GM18511 (cell line): ENCODE measurements at regions not wholly inside any gene's neighbourhood (a gene's known extent, or its start where the extent isn't known, plus 50 kb on each side); places are given as distances from the start of the nearest gene placed in this dataset.
"Not testable (repeated sequence)": the region's sequence is repeated elsewhere in the genome, so short reads cannot be mapped to it uniquely, and the experiment has no call there.

Source experiments
- ATAC-seq: cut with Tn5 transposase; IDR thresholded peaks from one replicate; pipeline ENCODE4 v1.9.1; 2021; ENCODE audit warnings: mild to moderate bottlenecking, moderate library complexity; ENCODE audit not compliant: unreplicated experiment

DNA sequence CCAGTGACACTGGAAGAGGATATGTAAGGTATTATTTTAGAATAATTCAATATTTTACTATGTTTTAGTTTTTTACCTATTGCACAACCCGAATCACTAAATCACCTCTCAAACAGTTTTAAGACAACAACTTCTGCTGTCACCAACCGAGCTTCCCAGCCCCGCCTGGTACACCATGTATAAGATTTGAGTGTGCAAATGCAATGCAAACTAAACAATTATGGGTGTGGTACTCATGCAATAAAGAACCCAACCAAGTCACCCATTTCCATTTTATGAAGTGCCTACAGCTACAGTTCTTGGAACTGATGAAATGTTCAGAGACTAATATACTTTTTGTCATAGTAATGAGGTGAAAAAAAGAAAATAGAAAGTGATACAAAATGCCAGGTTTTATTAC, 256.2 kb downstream of the TAFA4 start:
- no peak for ATAC-seq

DNA sequence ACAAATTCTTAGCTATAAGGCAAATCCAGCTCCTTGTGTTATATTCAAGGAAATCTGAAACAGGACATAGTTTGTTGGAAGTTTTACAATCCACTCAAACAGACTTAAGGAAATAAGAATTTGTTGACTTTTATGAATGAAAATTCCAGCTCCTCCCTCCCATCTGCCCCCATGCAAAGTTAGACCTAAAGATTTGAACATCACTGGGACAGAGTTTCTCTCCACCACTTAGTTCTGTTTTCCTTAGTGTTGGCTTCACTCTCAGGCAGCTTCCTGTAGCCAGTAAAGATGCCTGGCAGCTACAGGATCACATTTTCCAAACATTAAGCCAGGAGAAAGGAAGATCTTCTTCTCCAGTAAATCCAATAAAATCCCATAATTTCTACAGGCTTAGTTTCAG, 265.0 kb downstream of the TAFA4 start:
- no peak for ATAC-seq

DNA sequence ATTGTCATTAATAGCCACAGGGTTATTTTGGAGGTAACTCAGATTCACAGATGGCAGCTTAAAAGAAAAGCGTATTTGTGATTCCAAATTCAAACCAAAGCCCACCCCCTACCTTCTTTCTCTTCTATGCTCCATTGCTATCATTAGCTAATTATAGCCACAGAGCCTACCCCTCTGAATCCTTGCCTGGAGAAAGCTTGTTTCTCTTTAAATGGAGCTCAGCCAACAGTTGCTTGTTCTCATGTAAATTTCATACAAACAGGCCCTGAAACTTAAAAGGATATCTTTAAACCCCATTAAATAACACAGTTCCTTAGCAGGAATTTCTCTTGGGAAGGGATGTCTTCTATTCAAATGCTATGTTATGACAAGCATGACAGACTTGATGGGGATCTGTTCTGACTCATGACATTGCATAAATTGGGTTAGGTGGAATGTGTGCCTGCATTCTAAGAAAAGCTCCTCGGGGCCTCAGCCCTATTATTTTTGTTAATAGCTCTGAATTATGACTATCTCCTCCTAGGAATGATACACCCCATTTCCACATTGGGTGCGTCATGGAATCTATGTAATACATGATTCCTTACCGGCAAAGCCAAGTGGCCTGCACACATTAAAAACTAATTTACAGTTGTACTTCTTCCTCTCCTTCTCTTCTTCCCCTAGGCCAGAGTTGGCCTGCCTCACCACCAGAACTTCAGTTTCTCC, 265.8 kb downstream of the TAFA4 start:
- ATAC-seq, result no peak

GRCh38 chr3:68664276-68664675, 268.1 kb downstream of the TAFA4 start:
- no peak for ATAC-seq

DNA sequence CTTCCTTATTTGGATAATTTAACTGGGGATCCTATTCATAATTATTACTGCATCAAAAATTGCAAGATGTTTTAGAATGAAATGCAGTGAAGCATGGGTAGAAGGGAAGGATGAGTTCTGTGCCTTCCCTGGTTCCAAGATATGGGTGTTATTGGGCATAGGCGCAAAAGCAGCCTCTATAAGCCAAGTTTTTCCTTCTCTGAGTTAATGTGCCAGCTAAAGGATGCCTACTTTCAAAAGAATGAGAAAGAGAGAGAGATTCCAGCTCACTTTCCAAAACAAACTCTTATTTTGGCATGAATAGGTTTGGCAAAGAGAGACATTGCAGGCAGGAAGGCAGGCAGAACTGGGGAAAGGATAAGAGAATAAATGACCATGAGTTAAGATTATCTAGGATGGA, 270.2 kb downstream of the TAFA4 start:
- ATAC-seq, result no peak

- not testable (repeated sequence) for ATAC-seq
Observed at GRCh38 chr3:68650657-68651056, 281.7 kb downstream of the TAFA4 start.

- no peak for ATAC-seq
Observed at GRCh38 chr3:68648494-68648893, 283.9 kb downstream of the TAFA4 start.

DNA sequence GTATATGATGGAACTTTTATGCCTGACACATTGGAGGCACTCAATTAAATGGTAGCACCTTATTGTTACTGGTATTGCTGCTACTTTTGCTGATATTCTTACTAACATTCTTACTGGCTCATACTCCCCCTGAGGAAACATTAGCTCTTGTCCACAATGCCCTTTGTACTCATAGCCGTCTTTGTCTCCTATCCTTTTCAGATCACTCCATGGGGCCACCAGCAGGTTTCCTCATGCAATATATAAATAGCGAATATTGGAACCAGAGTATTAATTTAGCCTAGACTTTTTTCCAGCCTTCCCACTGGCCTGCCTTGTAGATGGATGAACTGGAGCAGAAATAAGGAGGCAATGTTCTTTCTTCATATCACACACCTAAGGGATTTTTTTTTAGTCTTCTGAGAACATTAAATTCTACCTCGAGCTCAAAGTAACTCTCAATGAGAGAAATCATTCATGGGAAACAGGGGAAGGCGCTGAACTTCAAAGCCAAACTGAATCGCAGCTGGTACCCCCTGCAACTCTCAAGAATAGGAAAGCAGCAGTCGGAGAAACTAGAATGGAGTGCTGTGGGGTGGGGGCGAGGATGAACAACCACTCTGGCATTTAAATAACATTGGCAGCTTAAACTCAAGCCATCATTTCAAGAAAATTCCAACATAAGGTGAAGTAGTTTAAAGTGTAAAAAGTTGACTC, 300.3 kb downstream of the TAFA4 start:
- no peak for ATAC-seq

DNA sequence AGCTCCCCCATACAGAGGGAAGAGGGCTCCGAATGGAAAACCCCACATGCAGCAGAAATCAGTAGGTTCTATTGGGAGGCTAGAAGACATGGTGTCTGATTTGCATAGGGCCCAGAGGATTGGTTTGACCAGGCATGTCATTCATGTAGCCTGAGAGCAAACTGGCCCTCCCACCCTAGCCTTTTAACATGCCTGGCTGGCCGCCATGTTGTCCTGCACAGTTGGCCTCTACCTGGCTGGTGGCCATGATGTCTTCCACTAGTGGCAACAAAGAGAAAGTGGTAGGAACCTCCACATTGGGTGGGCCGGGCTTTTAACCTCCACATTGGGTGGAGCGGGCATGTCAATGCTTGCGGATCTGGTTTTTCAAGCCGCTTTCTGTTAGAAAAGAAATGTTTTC, 312.1 kb downstream of the TAFA4 start:
- ATAC-seq, result no peak

DNA sequence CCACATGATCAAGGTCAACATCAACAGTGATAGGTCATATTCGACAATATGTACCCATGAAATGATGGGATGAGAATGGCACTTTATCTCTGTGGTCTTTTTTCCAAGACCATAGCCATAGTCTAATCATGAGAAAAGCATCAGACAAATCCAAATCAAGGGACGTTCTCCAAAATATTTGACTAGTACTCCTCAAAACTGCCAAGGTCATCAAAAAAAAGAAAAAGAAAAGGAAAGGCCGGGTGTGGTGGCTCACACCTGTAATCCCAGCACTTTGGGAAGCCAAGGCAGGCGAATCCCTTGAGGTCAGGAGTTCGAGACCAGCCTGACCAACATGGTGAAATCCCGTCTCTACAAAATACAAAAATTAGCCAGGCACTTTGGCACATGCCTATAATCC, 318.3 kb downstream of the TAFA4 start:
- no peak for ATAC-seq

GRCh38 chr3:68571321-68571720, 361.0 kb downstream of the TAFA4 start:
- no peak for ATAC-seq

GRCh38 chr3:68560728-68561127, 371.6 kb downstream of the TAFA4 start:
- no peak for ATAC-seq

DNA sequence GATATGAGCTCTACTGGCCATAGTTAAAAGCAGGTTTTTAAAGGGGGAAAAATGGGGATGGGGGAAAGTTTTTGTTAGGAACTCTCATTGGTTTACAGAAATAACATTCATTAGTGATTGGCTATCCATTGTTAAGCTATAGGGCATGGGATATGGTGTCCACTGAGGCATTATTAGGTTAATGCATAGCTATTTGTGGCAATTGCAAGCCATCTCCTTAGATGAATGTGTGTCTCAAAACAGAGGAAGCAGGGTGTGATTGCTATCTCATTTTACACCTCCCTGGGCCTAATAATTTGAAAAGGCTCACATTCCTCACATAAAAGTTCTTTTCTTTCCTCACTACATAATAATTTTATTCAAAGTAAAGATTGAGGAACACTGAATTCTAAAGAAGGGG, 396.6 kb downstream of the TAFA4 start:
- ATAC-seq, result no peak

GRCh38 chr3:68523330-68523729, 409.0 kb downstream of the TAFA4 start:
- no peak for ATAC-seq

DNA sequence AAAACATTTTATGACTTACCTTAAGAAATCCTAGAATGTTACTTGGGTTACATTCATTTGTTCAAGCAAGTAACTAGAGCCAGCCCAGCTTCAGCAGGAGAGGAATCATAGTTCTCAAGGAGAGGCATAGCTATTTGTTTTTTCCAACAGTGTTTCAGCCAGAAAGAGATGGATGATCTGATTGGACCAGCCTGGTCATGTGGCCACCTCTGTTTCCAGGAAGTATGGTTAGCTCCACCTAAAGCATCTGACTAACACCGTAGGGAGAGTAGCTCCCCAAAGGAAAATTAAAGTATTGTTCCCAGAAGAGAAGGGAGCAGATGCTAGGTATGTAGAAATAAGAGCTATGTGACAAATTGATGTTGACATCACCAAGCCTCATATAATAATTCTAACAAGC, 417.1 kb downstream of the TAFA4 start:
- ATAC-seq, result no peak

GRCh38 chr3:68504201-68504600, 428.1 kb downstream of the TAFA4 start:
- no peak for ATAC-seq

- not testable (repeated sequence) for ATAC-seq
Observed at GRCh38 chr3:68485845-68486244, 446.5 kb downstream of the TAFA4 start.

- ATAC-seq, result no peak
Observed at GRCh38 chr3:68485051-68485450, 447.3 kb downstream of the TAFA4 start.

DNA sequence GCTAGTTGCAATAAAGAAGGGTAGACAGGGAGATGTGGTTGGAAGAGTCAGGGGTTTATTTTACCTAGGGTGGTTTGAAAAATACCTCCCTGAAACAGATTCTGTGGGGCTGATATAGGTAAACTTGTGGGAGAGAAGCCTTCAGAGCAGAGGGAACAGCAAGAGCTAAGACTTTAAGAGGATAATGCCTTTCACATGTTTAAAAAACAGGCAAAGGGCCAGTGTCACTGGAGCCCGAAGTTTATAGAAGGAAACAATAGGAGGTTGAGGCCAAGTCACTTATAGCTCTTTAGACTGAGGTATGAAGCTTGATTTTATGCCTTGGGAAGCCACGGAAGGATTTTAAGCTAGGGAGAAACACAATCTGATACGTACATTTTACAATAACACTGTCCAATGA, 448.7 kb downstream of the TAFA4 start:
- no peak for ATAC-seq

DNA sequence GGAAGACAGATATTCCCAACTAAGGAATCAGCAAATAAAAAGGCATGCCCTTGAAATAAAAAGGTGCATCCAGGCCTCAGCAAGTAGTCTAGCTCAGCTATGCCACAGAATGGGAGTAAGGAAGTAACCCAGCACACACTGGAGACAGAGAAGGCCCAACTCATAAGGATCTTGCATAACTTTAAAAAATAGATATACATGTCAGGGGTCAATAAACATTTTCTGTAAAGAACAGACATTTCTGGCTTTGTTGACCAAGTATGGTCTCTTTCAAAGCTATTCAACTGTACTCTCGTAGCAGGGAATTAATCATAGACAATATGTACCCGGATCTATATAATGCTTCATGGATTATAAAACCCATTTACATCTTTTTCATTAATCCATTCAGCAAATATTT, 449.3 kb downstream of the TAFA4 start:
- no peak for ATAC-seq

GRCh38 chr3:68482565-68482964, 449.8 kb downstream of the TAFA4 start:
- ATAC-seq, result no peak

DNA sequence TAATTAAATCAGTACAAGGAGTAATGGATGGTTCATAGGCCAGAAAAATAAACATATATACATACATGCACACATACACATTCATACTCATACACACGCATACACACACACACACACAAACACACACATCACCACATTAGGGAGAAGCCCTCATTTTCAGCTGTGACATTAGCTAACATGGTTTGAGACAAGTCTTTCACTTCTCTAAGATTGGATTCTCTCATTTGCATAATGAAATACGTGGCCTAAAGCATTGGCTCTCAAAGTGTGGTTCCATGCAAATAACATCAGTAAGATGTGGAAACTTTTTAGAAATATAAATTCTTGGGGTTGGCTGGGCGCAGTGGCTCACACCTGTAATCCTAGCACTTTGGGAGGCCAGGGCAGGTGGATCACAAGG, 452.6 kb downstream of the TAFA4 start:
- ATAC-seq, result no peak
